K562 (cell line): ENCODE measurements at regions not wholly inside any gene's neighbourhood (a gene's known extent, or its start where the extent isn't known, plus 50 kb on each side); places are given as distances from the start of the nearest gene placed in this dataset.

Source experiments
- ATAC-seq: fragments of 200-7000 bp; cut with Tn5 transposase; 3 replicates; pipeline ENCODE4 v1.9.1; 2020; ENCODE audit warnings: moderate library complexity
- BruUV-seq: library from RNA; stranded (reverse); fragments of 400-500 nt; replicated peaks from 2 replicates; lab custom pipeline; 2021; lab: Mats Ljungman, UMichigan
- CTCF ChIA-PET: fragments of 300-600 bp; formaldehyde crosslinking; extraction: SDS; loops from one replicate; lab custom pipeline; 2021; ENCODE audit warnings: low intra/inter-chr PET ratio; lab: Yijun Ruan, JAX
- POLR2A ChIA-PET: fragments of 300-600, 350-650 bp; sonication (Branson Sonifier 250); formaldehyde crosslinking; extraction: SDS; loops from one replicate; lab custom pipeline; 2021; ENCODE audit warnings: antibody characterized with exemption, inconsistent platforms; lab: Yijun Ruan, JAX
- DNase-seq, 4 experiments: peaks; one replicate each; pipeline versions ENCODE4 v3.0.0 to v3.0.0-alpha.2; 2011 to 2018; ENCODE audit warnings: low spot score in 3 of 4, mixed read lengths in 3 of 4; ENCODE audit errors: extremely low read depth in 1 of 4
- FAIRE-seq: peaks from 2 replicates; lab custom pipeline; 2011; peaks lifted over from hg19 to GRCh38; lab: Jason Lieb, UNC
- H2AFZ ChIP-seq: 2 replicates; pipeline ENCODE4 v1.6.0; 2011; ENCODE audit warnings: low read depth, low read length, control low read depth, inconsistent platforms
- H3K27ac ChIP-seq: fragments of 200-600 bp; 3 replicates; pipeline ENCODE4 v1.8.0; 2011; ENCODE audit warnings: low read depth, mild to moderate bottlenecking, control low read depth, inconsistent platforms, low read length, moderate library complexity, mixed read lengths; ENCODE audit errors: extremely low read depth
- H3K27me3 ChIP-seq, 2 experiments: fragments of 300-600 bp in 1 of 2; 2 replicates in 1 of 2; 3 replicates in 1 of 2; pipeline versions ENCODE4 v1.6.0 to v1.8.0; 2011; ENCODE audit warnings: inconsistent platforms in 2 of 2, low read length in 2 of 2, mild to moderate bottlenecking in 1 of 2, mixed read lengths in 1 of 2, moderate library complexity in 1 of 2; ENCODE audit not compliant: control insufficient read depth in 2 of 2, insufficient read depth in 2 of 2
- H3K36me3 ChIP-seq: fragments of 300-600 bp; 3 replicates; pipeline ENCODE4 v1.8.0; 2011; ENCODE audit warnings: mild to moderate bottlenecking, low read length, inconsistent platforms; ENCODE audit not compliant: control insufficient read depth, insufficient read depth
- H3K4me1 ChIP-seq, 2 experiments: fragments of 200-600 bp in 1 of 2; replicated peaks in 1 of 2; 2 replicates in 1 of 2; 3 replicates in 1 of 2; pipeline versions ENCODE4 v1.5.1 to v1.8.0; 2011; ENCODE audit warnings: inconsistent platforms in 2 of 2, low read length in 2 of 2, mild to moderate bottlenecking in 1 of 2, mixed read lengths in 1 of 2, moderate library complexity in 1 of 2; ENCODE audit not compliant: control insufficient read depth in 2 of 2, insufficient read depth in 2 of 2
- H3K4me2 ChIP-seq: 2 replicates; pipeline ENCODE4 v1.6.1; 2011; ENCODE audit warnings: low read length, control low read depth, inconsistent platforms, mixed read lengths; ENCODE audit not compliant: insufficient read depth
- H3K4me3 ChIP-seq: fragments of 200-600 bp; sonication (generic), shearing (Covaris generic); 2 replicates; pipeline ENCODE4 v1.5.1; 2016; ENCODE audit warnings: control low read depth, inconsistent platforms
- H3K79me2 ChIP-seq: fragments of 200-600 bp; 3 replicates; pipeline ENCODE4 v1.8.0; 2011; ENCODE audit warnings: low read length, inconsistent platforms; ENCODE audit not compliant: control insufficient read depth, insufficient read depth
- H3K9ac ChIP-seq, 2 experiments: 2 replicates each; pipeline versions ENCODE4 v1.6.0 to v1.6.1; 2011; ENCODE audit warnings: low read depth in 2 of 2, low read length in 2 of 2, control low read depth in 1 of 2, inconsistent platforms in 1 of 2, mild to moderate bottlenecking in 1 of 2, mixed read lengths in 1 of 2; ENCODE audit not compliant: insufficient read depth in 1 of 2
- H3K9me1 ChIP-seq: one replicate; pipeline ENCODE4 v1.6.0; 2011; ENCODE audit warnings: inconsistent platforms, mild to moderate bottlenecking, low read length, moderate library complexity; ENCODE audit not compliant: control insufficient read depth, insufficient read depth
- H3K9me3 ChIP-seq: replicated peaks from 2 replicates; pipeline ENCODE4 v1.5.1; 2011; ENCODE audit warnings: low read depth, low read length, inconsistent platforms; ENCODE audit not compliant: control insufficient read depth, insufficient read depth
- H4K20me1 ChIP-seq: replicated peaks from 2 replicates; pipeline ENCODE4 v1.6.1; 2011; ENCODE audit warnings: low read length, inconsistent platforms, mixed read lengths; ENCODE audit not compliant: control insufficient read depth, insufficient read depth
- ARHGAP35 ChIP-seq: fragments of 450-650 bp; IDR thresholded peaks from 2 replicates; pipeline ENCODE4 v1.6.1; 2018; ENCODE audit not compliant: partially characterized antibody
- CLOCK ChIP-seq: fragments of 250-450 bp; sonication (Bioruptor Pico); IDR thresholded peaks from 2 replicates; pipeline ENCODE4 v1.4.0; 2020; ENCODE audit warnings: mild to moderate bottlenecking, moderate library complexity, borderline replicate concordance
- DACH1 ChIP-seq: fragments of 450-650 bp; IDR thresholded peaks from 2 replicates; pipeline ENCODE4 v1.6.1; 2018; ENCODE audit not compliant: partially characterized antibody
- MAX ChIP-seq: sonication (generic); formaldehyde crosslinking; IDR thresholded peaks from 2 replicates; pipeline ENCODE4 v1.9.0; 2022; ENCODE audit warnings: mild to moderate bottlenecking, missing genetic modification reagents
- MBD1 ChIP-seq: fragments of 250-450 bp; sonication (Bioruptor Pico); IDR thresholded peaks from 2 replicates; pipeline ENCODE4 v1.8.0; 2022; ENCODE audit warnings: inconsistent platforms
- NCOA2 ChIP-seq, 2 experiments: fragments of 450-650 bp; IDR thresholded peaks; 2 replicates each; pipeline ENCODE4 v1.6.1; 2018; ENCODE audit warnings: mild to moderate bottlenecking in 2 of 2, moderate library complexity in 1 of 2; ENCODE audit not compliant: partially characterized antibody in 2 of 2
- SMARCA4 ChIP-seq: fragments of 450-650 bp; IDR thresholded peaks from 2 replicates; pipeline ENCODE4 v1.6.1; 2016
- SNIP1 ChIP-seq: fragments of 450-650 bp; IDR thresholded peaks from 2 replicates; pipeline ENCODE4 v1.7.1; 2017; ENCODE audit warnings: low read depth, mild to moderate bottlenecking
- TFAM ChIP-seq: fragments of 250-450 bp; sonication (Bioruptor Pico); conservative IDR thresholded peaks from 2 replicates; pipeline ENCODE4 v1.5.0; 2021; ENCODE audit warnings: mild to moderate bottlenecking, moderate library complexity
- TFAP4 ChIP-seq: sonication (generic); formaldehyde crosslinking; IDR thresholded peaks from 2 replicates; pipeline ENCODE4 v1.8.0; 2022; ENCODE audit warnings: missing genetic modification reagents, mild to moderate bottlenecking, moderate library complexity, borderline replicate concordance
- USF2 ChIP-seq: sonication (generic); formaldehyde crosslinking; IDR thresholded peaks from 2 replicates; pipeline ENCODE4 v1.5.0; 2020; ENCODE audit warnings: missing genetic modification reagents
- XRCC5 ChIP-seq: fragments of 200-400 bp; formaldehyde crosslinking; IDR thresholded peaks from 2 replicates; pipeline ENCODE4 v1.6.1; 2017; ENCODE audit warnings: low read depth, mild to moderate bottlenecking, low read length
- ZNF445 ChIP-seq: fragments of 250-450 bp; sonication (Bioruptor Pico); IDR thresholded peaks from 2 replicates; pipeline ENCODE4 v1.4.0; 2020; ENCODE audit warnings: low read depth, mild to moderate bottlenecking, moderate library complexity
- ZNF75A ChIP-seq: fragments of 450-650 bp; formaldehyde crosslinking; IDR thresholded peaks from 2 replicates; pipeline ENCODE4 v1.4.0; 2020; ENCODE audit warnings: mild to moderate bottlenecking
- WGBS: fragments of 100-300 bp; shearing (Covaris generic); methylation state at CpG from one replicate; pipeline ENCODE4 v1.1.6; 2016; ENCODE audit warnings: low coverage, mixed read lengths; ENCODE audit not compliant: insufficient coverage; ENCODE audit errors: missing lambda C conversion rate; 5-methylcytosine and 5-hydroxymethylcytosine counted together
- in situ Hi-C: fragments of 300-500 bp; cut with MboI; formaldehyde crosslinking; loops from 4 replicates; pipeline ENCODE4 v1.15.0; 2018; ENCODE audit warnings: inconsistent platforms, mixed read lengths
- intact Hi-C: fragments of 100-400 bp; cut with micrococcal nuclease; formaldehyde crosslinking; loops from 2 replicates; pipeline ENCODE4 v1.14.2; 2022

GRCh38 chr4:100261346-100261745 is 71.1 kb upstream of the DDIT4L start (continued):
- no peak for TF ChIP-seq ZNF75A (CRISPR knock-in tag)
- no peak for TF ChIP-seq MAX (CRISPR knock-in tag)

- POLR2A ChIA-PET, result no interaction called here
- no peak for ATAC-seq
Observed at GRCh38 chr4:100258675-100259074, 68.4 kb upstream of the DDIT4L start.

More at GRCh38 chr4:100258675-100259074, 68.4 kb upstream of the DDIT4L start:
- Histone ChIP-seq H3K27ac (no peak overlapping the region), H3K36me3 (no peaks in the 10 kb centered on the region), H4K20me1 (no peaks in the 10 kb centered on the region), H3K9ac (no peak overlapping the region), H3K9me1 (no peaks in the 10 kb centered on the region), H3K4me2 (no peak overlapping the region), H3K27me3 (no peaks in the 10 kb centered on the region), H3K4me1 (no peaks in the 10 kb centered on the region), H3K4me3 (no peak overlapping the region), H3K79me2 (no peaks in the 10 kb centered on the region), H2AFZ (no peak overlapping the region), H3K9me3 (no peaks in the 10 kb centered on the region; the same call in 1 of the 2 replicates)
- in situ Hi-C loops (no loop called here), intact Hi-C loops (no loop called here)
- WGBS, result 0% methylated on average over 2 of the region's 2 CpGs
- FAIRE-seq (no peak), DNase-seq (no peak)
- TF ChIP-seq NCOA2 (IDR thresholded peaks at IDR 0.05; ENCODE audit: partially characterized antibody in 2 of 2) (no peak), TFAP4 (no peak), ARHGAP35 (no peak), XRCC5 (no peak), DACH1 (no peak), ZNF445 (CRISPR knock-in tag) (no peak), TFAM (CRISPR knock-in tag) (no peak), CLOCK (no peak), SMARCA4 (no peak), SNIP1 (no peak), MBD1 (CRISPR knock-in tag) (no peak), USF2 (CRISPR knock-in tag) (no peak)
- CTCF ChIA-PET, result no interaction called here
- no TSS peak for BruUV-seq
